Epithelial cell of prostate (primary cell): ENCODE measurements at regions not wholly inside any gene's neighbourhood (a gene's known extent, or its start where the extent isn't known, plus 50 kb on each side); places are given as distances from the start of the nearest gene placed in this dataset.

Experiments used
- DNase-seq: peaks from one replicate; pipeline ENCODE4 v3.0.0-alpha.2; 2011; ENCODE audit warnings: low read depth, low spot score
- H3K27ac ChIP-seq: fragments of 450-650 bp; 2 replicates; pipeline ENCODE4 v1.5.1; 2017; ENCODE audit warnings: mild to moderate bottlenecking

DNA sequence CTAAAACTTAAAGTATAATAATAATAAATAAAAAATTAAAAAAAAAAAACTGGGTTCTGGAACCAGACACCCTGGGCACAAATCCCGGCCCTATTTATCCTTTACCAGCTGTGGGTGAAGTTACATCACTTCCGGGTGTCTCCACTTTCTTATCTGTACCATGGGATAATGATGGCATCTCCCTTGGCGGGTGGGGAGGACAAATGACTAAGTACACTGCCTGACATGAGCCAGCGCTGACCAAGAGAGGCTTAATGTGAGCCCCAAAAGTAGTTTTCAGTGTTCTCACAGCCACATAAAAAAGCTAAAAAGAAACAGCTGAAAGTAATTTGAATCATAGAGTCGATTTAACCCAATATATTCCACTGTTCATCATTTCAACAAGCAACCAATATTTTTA is 424.9 kb downstream of the SOX9 start:
- no peak for DNase-seq
- H3K27ac ChIP-seq = no peak overlapping the region

DNA sequence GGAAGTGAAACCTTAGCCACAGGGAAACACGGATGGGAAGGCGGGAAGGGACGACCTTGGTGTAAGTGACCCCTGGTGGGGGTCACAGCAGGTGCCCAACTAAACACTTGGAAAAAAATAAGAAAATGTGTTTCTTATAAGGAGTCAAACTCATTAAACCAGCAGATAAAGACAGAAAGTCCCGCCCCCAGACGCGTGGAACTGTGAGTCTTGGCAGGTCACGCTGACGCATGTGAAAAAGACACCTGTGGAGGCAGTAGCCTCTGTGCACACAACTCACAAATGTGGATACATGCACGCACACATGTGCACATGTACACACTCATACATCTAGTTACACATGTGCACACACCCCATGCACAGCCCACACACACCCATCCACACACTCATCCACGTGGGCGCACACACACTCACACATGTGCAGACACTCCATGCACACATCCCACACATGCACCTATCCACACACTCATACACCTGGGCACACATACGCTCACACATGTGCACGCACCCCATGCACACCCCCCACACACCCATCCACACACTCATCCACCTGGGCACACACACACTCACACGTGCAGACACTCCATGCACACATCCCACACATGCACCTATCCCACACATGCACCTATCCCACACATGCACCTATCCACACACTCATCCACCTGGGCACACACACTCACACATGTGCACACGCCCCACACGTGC is 432.4 kb downstream of the SOX9 start:
- DNase-seq = no peak
- no peak overlapping the region for H3K27ac ChIP-seq

DNA sequence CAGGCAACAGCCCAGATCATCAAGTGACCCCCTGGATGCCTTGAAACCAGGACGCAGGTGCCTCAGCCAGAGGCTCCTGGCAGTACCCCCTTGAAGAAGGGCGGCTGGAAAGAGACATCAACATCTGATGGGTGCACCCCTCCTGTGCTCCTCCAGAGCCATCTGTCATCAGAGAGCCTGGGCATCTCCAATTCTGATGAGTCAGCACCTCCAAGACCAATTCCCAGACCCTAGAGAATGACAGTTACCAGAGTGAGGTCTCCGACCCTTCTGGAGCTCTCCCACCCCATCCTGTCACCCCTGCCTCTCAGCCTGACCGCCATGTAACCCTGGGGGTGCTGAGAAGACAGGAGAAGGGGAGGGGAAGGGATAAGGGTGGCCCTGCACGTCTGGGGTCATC is 433.7 kb downstream of the SOX9 start:
- DNase-seq = no peak
- H3K27ac ChIP-seq = no peak overlapping the region

DNA sequence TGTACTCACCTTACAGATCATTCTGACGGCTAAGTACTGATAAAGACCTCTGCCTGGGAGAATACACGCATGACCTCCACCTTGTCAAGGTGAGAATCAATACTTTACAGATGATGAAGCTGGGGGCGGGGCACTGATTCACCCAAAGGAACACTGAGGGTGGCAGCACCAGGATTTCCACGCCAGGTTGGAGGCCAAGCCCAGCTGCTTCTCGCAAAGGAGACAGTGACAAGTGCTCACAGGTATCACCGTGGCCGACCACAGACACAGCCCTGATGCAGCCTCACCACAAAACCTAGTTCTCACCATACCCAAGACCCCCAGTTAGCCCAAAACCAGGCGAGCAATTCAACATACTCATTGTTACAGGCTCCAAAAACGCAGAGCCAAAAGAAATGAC is 434.2 kb downstream of the SOX9 start:
- DNase-seq = no peak
- peak overlapping the region; percentile 21 for H3K27ac ChIP-seq

DNA sequence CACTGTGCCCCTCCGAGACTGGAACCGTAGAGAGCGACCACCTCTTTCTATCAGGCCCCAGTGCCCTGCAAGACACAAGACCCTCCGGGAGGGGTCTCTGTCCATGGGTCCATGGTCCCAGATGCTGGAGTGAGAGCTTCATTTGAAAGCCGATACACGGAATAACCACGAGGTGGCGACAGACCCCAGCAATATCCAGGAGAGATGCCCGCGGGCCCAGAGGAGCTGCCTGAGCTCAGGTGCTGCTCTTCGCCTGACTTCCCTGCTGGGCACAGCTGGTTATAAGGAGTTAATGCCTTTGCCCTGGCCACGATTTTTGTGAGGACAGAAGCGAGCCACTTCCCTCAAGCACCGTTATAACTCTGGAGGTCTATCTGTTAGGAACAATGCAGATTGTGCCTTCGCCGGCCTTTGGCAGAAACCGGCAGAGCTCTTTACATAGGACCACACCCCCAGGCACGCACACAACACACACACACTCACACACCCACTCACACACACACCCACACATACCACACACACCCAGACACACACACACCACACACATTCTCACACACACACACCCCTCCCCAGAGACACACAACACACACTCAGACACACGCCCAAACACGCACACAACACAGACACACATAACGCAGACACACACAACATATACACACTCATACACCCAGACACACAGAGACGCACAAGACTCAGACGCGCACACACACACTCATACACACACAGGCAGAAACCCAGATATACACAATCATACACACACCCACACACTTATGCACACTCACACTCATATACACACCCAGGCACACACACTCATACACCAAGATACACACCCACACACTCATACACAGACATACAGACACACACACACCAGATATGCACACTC is 436.4 kb downstream of the SOX9 start:
- DNase-seq = peak; percentile 22

DNA sequence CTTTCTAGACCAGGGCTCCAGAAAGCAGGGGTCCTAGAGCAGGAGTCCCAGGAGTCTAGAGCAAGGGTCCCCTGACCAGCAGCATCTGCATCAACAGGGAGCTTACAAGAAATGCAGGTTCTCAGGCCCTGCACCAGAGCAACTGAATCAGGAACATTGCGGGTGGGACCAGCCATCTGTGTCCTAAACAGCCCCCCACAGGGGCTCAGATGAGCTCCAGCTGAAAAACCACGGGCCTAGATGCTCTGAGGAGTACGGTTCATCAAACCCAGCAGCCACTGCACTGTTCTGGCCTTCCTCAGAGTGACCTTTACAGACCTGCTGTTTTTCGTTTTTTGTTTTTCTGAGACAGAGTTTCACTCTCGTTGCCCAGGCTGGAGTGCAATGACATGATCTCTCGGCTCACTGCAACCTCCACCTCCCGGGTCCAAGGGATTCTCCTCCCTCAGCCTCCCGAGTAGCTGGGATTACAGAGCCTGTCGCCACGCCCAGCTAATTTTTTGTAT is 438.2 kb downstream of the SOX9 start:
- no peak overlapping the region for H3K27ac ChIP-seq
- DNase-seq = no peak

More for the DNA sequence above, 436.4 kb downstream of the SOX9 start:
- peak overlapping the region; percentile 5 for H3K27ac ChIP-seq

DNA sequence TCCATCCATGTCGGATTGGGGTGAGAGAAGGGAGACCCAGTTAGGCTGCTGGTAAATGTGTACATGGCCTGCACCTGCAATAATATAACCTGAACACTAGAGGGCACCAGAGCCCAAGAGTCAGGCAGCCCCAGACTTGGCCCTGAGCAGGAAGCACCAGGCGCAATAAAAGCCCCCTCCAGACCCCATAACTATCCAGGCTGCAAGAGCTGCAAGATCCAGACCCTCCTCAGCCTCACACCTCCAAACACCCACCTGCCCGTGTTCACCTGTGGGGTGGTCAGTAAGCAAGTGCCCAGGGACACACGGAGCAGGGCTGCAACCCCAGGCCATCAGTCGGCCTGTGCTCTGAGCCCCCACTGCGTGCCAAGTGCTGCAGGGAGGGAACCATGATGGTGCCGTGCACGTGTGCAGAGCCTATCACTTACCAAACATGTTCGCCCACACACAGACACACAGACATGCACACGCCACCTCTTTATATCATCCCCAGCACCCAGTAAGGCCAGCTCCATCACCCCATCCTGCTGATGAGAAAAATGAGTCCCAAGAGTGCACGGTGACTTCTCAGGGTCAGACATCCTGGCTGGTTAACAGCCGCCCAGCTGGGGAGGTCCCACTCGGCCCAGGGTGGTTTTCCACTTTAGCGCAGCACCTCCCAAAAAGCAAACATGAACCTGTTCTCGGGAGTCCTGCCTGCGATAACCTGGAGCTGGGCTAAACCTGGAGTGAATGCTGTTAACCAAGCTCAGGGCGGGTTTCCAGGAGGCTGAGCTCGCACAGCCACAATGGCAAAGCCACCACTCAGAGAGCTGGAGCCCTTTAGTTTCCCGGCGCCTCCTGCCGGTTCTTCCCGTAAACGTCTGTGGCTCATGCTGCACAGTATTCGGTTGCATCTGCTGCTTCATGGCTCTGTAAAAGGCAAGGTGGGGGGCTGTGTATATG is 439.8 kb downstream of the SOX9 start:
- H3K27ac ChIP-seq = no peak overlapping the region
- no peak for DNase-seq

DNA sequence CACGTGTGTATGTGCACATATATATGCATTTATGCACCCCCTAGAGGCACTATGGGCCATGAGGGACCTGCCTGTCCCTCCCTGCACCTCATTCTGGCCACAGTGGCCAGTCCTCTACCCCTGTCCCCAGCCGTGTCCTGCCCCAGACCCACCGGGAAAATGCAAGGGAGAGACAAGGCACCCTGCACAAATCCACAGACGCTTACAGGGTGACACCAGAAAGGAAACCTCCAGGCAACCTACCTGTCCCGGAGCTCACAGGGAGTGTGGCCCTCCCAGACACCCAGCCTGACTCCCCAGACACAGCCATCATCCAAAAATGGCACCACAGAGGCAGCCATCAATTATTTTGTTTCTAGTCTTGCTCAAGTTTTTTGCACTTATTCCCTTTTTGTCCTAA is 440.4 kb downstream of the SOX9 start:
- H3K27ac ChIP-seq = no peak overlapping the region
- no peak for DNase-seq

DNA sequence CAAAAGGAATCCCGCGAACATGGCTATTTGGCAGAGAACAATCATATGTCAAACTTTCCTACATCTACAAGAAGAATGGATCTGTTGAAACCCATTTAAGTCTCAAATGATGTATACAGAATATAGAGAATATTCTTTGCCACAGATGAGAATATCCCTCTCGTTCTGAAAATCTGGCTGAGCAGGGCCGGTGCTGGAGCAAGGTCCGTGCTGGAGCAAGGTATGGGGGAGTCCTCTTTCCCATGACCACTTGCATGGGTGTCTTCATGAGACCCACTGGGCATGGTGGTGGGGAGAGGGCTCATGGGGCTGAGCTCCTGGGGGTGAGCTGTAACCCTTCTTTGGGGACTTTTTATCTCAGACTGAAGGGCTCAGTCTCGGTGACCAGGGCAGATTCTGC is 440.9 kb downstream of the SOX9 start:
- DNase-seq = no peak
- H3K27ac ChIP-seq = no peak overlapping the region

DNA sequence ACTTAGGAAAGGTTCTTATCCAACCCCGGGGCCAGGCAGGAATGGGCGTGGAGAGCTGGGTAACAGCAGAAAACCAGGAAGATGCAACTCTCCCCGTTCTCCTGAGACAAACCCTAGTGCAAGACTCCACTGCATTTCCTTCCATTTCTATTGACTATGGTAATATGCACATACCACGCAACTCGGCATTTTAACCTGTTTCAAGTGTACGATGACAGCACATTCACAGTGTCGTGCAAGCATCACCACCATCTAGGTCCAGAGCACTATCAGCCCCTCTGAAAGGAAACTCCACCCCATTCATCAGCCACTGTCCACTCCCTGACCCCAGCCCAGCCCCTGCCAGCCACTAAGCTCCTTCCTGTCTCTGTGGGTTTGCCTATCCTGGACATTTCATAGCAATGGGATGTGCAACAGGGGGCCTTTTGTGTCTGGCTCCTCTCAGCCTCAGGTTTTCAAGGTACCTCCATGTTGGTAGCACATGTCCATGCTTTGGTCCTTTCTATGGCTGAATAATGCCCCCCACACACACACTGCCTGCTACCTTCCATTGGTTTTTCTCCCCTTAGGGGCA is 441.9 kb downstream of the SOX9 start:
- no peak for DNase-seq
- H3K27ac ChIP-seq = no peak overlapping the region

DNA sequence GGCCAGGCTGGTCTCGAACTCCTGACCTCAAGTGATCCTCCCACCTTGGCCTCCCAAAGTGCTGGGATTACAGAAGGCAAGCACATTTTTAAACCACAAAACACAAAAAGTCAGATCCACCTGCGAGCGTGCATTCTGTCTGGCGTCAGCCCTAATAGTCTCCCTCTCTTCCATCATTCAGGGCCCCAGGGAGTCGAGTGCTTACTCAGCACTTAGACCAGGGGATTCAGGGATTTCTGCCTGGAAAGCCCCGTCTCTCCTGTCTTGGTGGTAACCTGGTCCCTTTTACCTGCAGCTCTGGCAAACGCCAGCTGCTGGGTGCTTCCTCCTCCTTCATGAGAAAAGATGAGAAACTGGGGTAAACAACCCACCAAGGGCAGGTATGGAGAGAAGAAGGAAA is 443.1 kb downstream of the SOX9 start:
- DNase-seq = no peak
- H3K27ac ChIP-seq = no peak overlapping the region

DNA sequence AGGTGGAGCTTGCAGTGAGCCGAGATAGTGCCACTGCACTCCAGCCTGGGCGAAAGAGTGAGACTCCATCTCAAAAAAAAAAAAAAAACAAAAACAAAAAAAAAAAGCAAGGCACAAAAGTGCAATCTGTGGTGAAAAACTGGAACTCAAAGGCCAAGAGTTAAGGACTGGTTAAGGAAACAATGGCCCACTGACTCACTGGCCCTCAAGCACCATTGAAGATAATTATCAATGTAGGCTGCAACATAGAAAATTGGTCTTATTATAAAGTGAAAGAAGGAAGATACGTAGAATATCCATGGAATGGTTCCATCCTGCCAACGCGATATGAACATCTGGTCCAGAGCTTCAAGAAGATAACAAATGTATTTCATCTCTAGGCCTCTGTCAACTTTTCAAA is 444.2 kb downstream of the SOX9 start:
- no peak overlapping the region for H3K27ac ChIP-seq
- no peak for DNase-seq

DNA sequence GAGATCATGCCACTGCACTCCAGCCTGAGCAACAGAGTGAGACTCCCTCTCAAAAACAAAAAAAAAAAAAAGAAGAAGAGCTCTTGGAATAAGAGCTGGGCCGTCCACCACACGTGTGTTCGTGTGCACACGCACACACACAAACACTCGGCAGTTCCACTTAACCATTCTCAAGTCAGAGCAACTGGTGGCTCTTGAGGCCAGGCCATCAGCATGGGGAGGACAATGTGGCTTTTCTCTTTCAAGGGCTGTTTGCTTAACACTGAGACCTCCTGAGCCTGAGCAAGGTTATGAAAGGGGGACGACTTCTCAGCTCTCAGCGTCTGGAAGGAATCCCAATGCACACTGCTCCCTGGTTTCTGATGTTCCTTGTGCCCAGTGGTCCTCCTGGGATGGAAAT is 444.9 kb downstream of the SOX9 start:
- no peak for DNase-seq
- no peak overlapping the region for H3K27ac ChIP-seq

DNA sequence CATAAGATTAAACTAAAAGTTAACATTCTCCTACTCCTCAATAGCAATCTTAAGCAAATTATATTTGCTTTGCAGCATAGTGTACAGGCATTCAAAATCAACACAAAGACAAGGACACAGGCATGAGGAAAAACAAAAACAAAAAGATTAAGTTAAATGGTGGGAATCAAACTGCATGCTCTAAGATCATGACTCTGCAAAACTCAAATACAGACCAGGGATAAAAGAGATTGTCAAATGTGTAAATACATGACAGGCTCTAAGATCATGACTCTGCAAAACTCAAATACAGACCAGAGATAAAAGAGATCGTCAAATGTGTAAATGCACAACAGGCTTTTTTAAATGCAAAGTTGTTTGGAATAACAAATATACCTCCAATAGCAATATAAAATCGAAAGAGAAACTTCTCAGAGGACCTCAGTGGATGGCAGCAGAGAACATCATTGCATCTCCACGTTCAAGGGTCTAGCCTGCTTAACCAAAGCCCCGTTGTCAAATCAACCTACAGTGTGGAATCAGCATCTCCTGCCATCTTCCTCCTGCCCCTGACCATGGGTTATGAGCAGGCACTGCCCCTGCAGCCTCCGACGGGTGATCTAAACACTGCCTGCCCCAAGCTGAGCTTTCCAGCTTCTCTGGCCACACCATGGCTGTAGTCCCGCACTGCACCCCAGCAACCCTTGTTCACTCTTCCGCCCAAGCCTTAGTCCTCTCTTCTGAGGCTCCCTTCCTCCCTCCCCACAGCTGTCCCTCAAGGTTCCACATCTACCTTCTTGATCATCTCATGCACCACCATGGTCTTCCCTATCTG is 446.1 kb downstream of the SOX9 start:
- DNase-seq = no peak
- no peak overlapping the region for H3K27ac ChIP-seq

DNA sequence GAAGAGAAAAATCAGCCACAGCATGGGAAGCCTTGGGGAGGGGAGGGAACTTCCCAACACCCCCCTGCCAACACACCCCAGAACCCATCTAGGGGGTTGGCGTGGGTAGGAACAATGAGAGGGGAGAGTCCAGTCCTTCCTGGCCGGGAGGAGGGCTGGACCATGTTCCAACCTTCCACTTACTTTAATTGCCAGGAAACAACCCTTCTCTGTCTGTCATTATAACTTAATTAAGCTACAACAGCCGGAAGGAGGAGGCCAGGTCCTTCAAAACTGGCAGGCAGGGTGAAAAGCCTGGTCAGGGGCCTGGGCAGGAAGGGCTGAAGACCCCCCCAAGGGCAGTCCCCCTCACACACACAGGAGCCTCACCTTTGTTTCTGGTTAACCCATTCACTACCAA is 447.0 kb downstream of the SOX9 start:
- DNase-seq = no peak
- H3K27ac ChIP-seq = no peak overlapping the region

DNA sequence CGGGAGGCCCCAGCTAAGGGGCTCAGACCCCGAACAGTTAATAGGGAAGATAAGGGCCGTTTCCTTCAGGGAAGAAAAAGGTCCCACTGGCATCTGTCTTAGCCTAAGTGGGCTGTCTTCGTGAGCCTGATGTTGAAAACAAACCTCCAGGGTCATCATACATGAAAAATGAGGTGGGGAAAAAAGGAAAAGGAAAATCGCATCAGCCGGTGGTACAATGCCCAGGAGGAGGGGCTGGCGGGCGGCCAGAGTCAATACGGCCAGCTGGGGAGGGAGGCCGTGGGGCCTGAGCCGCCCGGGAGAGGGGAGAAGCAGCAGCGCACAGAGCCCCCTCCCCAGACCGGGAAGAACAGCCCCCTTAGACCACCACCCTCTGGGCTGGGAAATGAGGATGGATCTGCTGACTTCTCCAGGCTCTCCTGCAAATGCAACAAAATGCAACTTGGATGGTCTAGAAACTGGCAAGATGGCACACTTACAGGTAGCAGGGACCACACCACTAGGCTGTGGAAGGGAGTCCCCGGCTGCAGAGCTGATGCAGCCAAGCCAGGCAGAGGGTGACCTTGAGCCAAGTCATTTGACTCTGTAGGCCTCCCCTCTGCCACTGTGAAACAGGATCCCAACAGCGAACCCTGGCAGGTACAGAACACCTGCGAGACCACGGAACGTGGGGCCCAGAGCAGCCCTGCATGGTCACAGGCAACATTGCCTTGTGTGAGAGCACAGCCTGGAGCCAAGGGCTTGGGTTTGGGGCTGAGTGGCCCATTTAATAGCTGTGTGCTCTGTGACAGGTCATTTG is 448.5 kb downstream of the SOX9 start:
- no peak overlapping the region for H3K27ac ChIP-seq
- no peak for DNase-seq

DNA sequence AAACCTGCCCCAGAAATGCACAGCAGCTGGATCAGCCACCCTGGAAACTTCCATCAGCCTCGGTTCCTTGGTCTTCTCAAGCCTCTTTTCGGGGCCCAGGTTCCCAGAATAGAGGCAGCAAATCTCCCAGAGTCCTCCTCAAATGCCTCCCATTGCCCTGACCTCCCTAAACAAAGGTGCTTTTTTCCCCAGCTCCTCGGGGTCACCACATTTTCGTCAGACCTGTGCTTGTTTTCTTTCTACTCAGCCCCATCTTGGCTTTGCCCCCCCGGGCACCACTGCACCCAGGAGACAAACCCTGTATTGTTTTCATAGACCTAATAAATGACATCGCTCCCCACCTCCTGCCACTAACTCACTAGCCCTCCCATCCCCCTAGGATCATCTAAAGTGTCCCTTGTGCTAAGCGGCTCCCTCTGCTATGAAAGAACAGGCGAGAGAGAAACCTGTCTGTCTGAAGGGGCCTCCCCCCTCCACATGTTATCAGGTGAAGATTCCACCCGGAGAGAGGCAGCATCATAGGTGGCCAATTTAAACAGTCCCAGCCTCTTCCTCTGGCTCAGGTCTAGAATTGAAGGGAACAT is 451.1 kb downstream of the SOX9 start:
- no peak for DNase-seq
- no peak overlapping the region for H3K27ac ChIP-seq
